Activated T-helper 2 cell treated with anti-CD3 and anti-CD28 coated beads, Interferon-gamma antibody, Interleukin-2, Interleukin-4, amounts not matched to agents 10 μg/mL and 5 μg/mL and 100 μg/mL, durations not matched to agents 14 hours and 24 hours and 36 hours (primary cell): ENCODE measurements at regions not wholly inside any gene's neighbourhood (a gene's known extent, or its start where the extent isn't known, plus 50 kb on each side); places are given as distances from the start of the nearest gene placed in this dataset.

Experiments used
- DNase-seq: peaks from one replicate; pipeline ENCODE4 v3.0.0; 2021; ENCODE audit warnings: low spot score
- H3K27ac Mint-ChIP-seq: one replicate; pipeline ENCODE4 v1.8.0; 2021; ENCODE audit warnings: mixed read lengths
- H3K27me3 Mint-ChIP-seq: one replicate; pipeline ENCODE4 v1.8.0; 2021; ENCODE audit warnings: low read depth, mixed read lengths
- H3K36me3 Mint-ChIP-seq: one replicate; pipeline ENCODE4 v1.8.0; 2021; ENCODE audit warnings: low read depth, mixed read lengths
- H3K4me1 Mint-ChIP-seq: one replicate; pipeline ENCODE4 v1.8.0; 2021; ENCODE audit warnings: low read depth, mixed read lengths
- H3K4me3 Mint-ChIP-seq: one replicate; pipeline ENCODE4 v1.8.0; 2021; ENCODE audit warnings: low read depth, mild to moderate bottlenecking, moderate library complexity, mixed read lengths
- H3K9me3 Mint-ChIP-seq: one replicate; pipeline ENCODE4 v1.8.0; 2021; ENCODE audit warnings: mixed read lengths
- intact Hi-C: fragments of 100-400 bp; cut with micrococcal nuclease; formaldehyde crosslinking; loops from one replicate; pipeline ENCODE4 v1.15.1; 2023

DNA sequence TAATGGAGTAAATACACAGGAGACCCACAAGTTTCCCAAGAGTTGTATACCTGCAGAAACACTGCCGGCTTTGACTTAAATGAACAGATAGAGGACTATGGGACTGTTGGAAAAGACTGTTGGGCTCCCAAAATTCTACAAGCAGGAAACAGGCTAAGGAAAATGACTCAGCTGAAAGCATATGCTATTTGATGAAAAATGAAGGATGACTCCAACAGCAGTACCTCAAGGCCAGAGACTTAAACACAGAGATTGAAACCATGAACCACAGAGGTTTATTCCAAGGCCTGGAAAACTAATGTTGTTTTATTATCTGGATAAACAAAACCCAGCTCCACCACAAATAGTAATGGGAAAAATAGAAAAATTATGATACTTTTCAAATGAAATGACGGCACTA, 187.7 kb downstream of the TNFSF18 start:
- Mint-ChIP-seq H3K9me3 (no peaks in the 10 kb centered on the region), H3K36me3 (no peaks in the 10 kb centered on the region), H3K4me3 (no peak overlapping the region), H3K4me1 (peaks cover 5% of the 10 kb centered on the region), H3K27me3 (peaks cover 38% of the 10 kb centered on the region), H3K27ac (no peak overlapping the region)
- intact Hi-C loops: no loop called here
- no peak for DNase-seq

DNA sequence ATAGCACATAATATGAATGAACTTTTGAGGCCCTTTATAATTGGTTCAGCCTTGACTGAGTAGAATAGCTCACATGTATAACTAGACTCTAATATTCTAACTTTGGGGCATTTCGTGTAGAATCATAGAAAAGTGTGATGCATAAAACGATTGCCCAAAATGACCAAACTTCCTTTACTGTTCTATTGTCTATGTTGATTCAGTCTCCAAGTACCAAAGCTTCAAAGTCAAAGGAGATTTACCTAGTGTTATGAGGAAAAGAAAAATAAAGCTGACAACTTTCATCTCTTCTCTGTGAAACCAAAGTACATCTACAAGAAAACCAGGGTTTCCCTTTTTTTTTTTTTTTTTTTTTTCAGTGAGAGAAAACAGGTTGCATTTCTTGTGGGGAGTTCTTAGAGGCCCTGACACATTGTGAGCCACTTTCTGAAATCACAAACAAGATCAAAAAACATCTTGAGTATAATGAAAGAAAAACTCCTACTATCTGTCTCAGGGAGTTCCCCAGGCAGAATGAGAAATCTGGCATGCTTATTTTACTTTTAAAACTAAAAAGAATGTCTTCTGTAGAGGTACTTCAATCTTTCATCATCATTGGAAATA, 183.4 kb downstream of the TNFSF18 start:
- no peak overlapping the region for H3K27ac Mint-ChIP-seq
- no peak for DNase-seq

DNA sequence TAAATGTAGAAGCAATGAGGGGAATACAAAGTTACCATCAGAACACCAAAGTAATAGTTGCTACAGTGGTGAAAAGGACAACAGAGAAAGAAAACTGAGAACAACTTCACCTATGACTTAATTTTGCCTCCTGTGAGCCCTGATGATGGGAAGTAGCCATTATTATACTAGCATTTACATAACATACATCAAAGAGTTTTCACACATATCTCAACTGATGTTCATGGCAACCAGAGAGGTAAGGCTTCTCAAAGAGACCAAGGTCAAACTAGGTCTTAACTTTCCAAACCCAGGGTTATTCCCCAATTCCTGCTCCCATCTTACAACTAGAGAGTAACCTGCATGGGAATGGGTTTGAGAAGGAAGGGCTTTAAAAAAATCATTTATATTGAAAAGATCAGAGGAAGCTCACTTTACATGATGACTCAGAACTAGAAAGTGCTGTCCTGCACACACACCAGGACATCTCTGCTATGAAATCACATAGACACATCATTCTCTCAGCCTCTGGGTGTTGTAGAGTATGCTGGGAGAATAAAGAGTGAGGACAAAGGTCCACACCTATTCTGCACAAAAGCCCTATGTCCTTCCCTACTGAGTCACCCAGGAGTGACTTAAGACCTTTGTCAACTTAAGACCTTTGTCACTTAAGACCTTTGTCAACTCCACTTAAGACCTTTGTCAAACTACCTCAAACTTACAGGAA, 179.7 kb downstream of the TNFSF18 start:
- Mint-ChIP-seq H3K4me3 (no peak overlapping the region), H3K27ac (no peak overlapping the region), H3K9me3 (no peaks in the 10 kb centered on the region), H3K4me1 (peaks cover 34% of the 10 kb centered on the region), H3K27me3 (peaks cover 41% of the 10 kb centered on the region), H3K36me3 (no peaks in the 10 kb centered on the region)
- intact Hi-C loops: loop anchor here (1.0 kb wide), 1 partner anchor 26 kb away; no protein-coding TSS in a partner anchor
- no peak for DNase-seq

More for the DNA sequence above, 183.4 kb downstream of the TNFSF18 start:
- intact Hi-C loops: loop anchor here (1.0 kb wide), 5 partner anchors 16 to 88 kb away; no protein-coding TSS in a partner anchor
- Mint-ChIP-seq H3K4me1 (peaks cover 23% of the 10 kb centered on the region), H3K27me3 (peaks cover 34% of the 10 kb centered on the region), H3K36me3 (no peaks in the 10 kb centered on the region), H3K4me3 (no peak overlapping the region), H3K9me3 (no peaks in the 10 kb centered on the region)

DNA sequence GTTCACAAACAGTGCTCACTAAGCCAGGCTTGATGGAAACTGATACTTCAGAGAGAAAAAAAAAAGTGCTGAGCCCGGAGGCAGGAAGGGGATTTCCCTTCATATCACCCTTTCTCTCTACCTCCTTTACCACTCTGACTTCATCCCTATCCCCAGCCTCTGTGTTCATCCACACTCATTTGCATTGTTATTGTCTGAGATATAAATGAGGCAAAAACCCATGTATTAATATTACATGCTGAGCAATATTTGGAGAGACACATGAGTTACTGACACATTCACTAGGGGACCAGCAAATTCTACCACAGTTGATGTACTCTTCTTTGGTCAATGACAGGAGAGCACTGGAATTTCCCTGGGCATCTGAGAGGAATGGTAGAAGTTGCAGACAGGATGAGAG, 175.8 kb downstream of the TNFSF18 start:
- H3K9me3 Mint-ChIP-seq: peaks cover 7% of the 10 kb centered on the region
- intact Hi-C loops: loop anchor here (1.0 kb wide), 1 partner anchor 20 kb away; no protein-coding TSS in a partner anchor
- DNase-seq: no peak
- H3K27me3 Mint-ChIP-seq: peaks cover 50% of the 10 kb centered on the region
- H3K36me3 Mint-ChIP-seq: no peaks in the 10 kb centered on the region
- H3K4me3 Mint-ChIP-seq: no peak overlapping the region
- H3K27ac Mint-ChIP-seq: no peak overlapping the region
- peaks cover 28% of the 10 kb centered on the region for H3K4me1 Mint-ChIP-seq

DNA sequence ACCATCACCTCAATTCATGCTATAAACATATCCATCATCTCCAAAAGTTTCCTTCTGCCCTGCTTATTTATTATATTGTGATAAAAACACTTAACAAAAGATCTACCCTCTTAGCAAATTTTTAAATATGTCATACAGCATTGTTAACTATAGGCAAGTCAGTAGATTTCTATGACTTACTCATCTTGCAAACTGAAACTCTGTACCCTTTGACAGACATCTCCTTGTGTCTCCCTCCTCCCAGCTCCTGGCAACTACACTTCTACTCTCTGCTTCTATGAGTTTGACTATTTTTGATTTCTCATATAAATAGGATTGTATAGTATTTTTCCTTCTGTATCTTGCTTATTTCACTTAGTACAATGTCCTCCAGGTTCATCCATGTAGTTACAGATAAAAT, 174.8 kb downstream of the TNFSF18 start:
- peaks cover 21% of the 10 kb centered on the region for H3K4me1 Mint-ChIP-seq
- no peak overlapping the region for H3K4me3 Mint-ChIP-seq
- H3K27me3 Mint-ChIP-seq: peaks cover 51% of the 10 kb centered on the region
- no peak for DNase-seq
- no peaks in the 10 kb centered on the region for H3K36me3 Mint-ChIP-seq
- H3K27ac Mint-ChIP-seq: no peak overlapping the region
- peaks cover 7% of the 10 kb centered on the region for H3K9me3 Mint-ChIP-seq
- intact Hi-C loops: no loop called here

DNA sequence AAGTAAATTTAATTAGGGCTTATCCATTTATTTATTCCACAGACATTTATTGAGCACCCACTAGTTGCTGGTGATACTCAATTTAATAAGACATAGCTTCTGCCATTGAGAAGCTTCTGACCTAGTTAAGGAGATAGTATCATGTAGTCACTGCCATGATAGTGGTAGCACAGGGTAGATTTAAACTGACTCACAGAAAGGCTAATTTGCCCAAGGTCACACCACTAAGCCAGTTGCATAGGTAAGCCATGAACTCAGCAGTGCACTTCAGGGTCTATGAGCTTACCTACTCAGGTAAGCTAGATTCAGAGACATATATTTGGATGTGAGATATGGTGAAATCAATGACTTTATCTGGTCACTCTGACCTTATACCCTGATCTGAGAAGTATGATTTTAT, 168.4 kb downstream of the TNFSF18 start:
- H3K4me3 Mint-ChIP-seq: no peak overlapping the region
- no peaks in the 10 kb centered on the region for H3K36me3 Mint-ChIP-seq
- H3K4me1 Mint-ChIP-seq: peaks cover 19% of the 10 kb centered on the region
- peaks cover 61% of the 10 kb centered on the region for H3K27me3 Mint-ChIP-seq
- no peak overlapping the region for H3K27ac Mint-ChIP-seq
- no peak for DNase-seq
- peaks cover 7% of the 10 kb centered on the region for H3K9me3 Mint-ChIP-seq
- intact Hi-C loops: loop anchor here (5.0 to 10.0 kb wide), 5 partner anchors 135 to 522 kb away; no protein-coding TSS in a partner anchor

DNA sequence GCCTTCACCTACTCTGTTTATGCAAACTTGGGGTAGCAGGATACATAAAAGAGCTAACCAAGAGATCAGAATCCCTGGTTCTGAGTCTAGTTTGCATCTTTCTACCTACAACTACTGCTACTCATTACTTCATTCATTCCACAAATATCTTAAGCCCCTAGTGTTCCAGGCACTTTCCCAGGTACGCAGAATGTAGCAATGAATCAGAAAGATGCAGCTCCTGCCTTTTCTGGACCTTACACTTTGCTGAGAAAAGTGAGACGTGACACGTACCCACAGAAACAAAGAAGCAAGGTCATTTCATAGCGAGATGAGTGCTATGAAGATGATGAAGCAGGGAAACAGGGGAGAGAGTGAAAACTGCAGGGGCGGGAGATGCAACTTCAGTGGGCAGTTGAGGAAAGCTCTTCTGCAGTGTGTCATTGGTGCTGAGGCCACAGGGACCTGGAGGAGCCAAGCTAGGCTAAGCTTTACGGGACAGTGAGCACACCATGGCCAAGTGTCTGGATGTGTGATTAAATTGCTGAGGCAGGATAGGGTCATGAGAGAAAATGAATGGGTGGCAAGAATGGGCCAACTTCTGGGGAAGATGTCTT, 167.9 kb downstream of the TNFSF18 start:
- no peak for DNase-seq
- intact Hi-C loops: loop anchor here (1.0 to 10.0 kb wide), 9 partner anchors 12 to 522 kb away; no protein-coding TSS in a partner anchor
- H3K4me1 Mint-ChIP-seq: peaks cover 19% of the 10 kb centered on the region

DNA sequence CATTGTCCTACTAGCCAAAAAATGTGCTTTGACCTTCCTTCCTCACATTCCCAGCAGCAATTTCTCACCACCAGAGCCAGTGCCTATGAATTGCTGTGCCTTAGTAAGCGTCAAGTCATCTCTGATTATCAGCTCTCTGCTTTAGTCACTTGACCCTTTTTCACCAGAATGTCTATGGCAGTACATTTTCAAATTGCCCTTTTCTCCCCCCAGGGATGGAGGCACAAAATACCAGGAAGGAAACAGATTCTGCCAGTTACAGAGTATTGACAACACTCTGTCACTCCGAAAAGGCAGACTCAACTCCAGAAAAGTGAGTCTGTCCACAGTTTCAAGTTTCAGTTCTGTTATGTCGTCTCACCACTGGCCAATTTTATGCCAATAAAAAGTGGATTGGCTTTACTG, 167.4 kb downstream of the TNFSF18 start:
- Mint-ChIP-seq H3K9me3 (peaks cover 7% of the 10 kb centered on the region), H3K4me3 (no peak overlapping the region), H3K27me3 (peaks cover 68% of the 10 kb centered on the region), H3K27ac (peak overlapping the region; percentile 18), H3K36me3 (no peaks in the 10 kb centered on the region), H3K4me1 (peaks cover 19% of the 10 kb centered on the region)
- no peak for DNase-seq
- intact Hi-C loops: loop anchor here (1.0 to 10.0 kb wide), 9 partner anchors 12 to 521 kb away; no protein-coding TSS in a partner anchor

More for the DNA sequence above, 167.9 kb downstream of the TNFSF18 start:
- H3K27ac Mint-ChIP-seq: no peak overlapping the region
- H3K9me3 Mint-ChIP-seq: peaks cover 7% of the 10 kb centered on the region
- H3K4me3 Mint-ChIP-seq: no peak overlapping the region
- H3K27me3 Mint-ChIP-seq: peaks cover 64% of the 10 kb centered on the region
- no peaks in the 10 kb centered on the region for H3K36me3 Mint-ChIP-seq

DNA sequence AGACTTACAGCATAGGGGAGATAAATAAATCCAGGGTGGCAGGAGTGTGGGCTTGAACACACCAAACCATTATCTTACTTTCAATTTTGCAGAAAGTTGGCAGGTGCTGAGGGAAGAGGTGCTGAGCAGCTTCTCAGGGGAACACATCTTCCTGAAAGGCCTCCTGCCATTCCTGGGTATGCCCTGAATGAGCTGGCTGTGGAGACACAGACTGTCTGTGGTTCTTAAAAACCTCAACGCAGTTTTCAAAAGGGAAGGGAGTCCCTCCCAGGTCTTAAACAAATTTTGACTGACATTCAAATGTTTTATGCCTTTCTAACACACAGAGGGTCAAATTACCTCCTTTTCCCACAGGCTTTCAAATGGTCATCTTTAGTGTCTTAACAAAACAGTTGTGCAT, 166.9 kb downstream of the TNFSF18 start:
- H3K27ac Mint-ChIP-seq: peak overlapping the region; percentile 18
- H3K27me3 Mint-ChIP-seq: peaks cover 73% of the 10 kb centered on the region
- H3K36me3 Mint-ChIP-seq: no peaks in the 10 kb centered on the region
- intact Hi-C loops: loop anchor here (1.0 to 10.0 kb wide), 9 partner anchors 11 to 521 kb away; no protein-coding TSS in a partner anchor
- peaks cover 19% of the 10 kb centered on the region for H3K4me1 Mint-ChIP-seq
- H3K9me3 Mint-ChIP-seq: peaks cover 7% of the 10 kb centered on the region
- H3K4me3 Mint-ChIP-seq: no peak overlapping the region
- DNase-seq: no peak

DNA sequence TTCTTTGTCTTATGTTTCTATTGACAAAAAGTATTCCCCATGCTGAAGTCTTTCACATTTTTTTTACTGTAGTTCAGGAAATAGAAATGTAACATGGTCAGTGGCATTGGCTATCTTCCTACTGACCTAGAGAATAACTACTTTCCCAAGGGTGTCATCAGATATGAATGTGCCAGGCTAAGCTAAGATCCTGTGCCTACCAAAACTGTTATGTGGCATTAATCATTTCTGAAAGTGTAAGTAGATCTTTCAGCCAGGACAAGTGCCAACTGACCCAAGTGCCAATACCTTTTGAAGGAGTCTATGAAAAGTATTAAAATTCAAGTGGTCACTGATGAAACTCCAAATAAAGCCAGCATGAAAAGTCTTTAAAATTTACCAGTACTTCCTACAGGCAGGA, 165.3 kb downstream of the TNFSF18 start:
- Mint-ChIP-seq H3K4me1 (peaks cover 19% of the 10 kb centered on the region), H3K27me3 (peaks cover 77% of the 10 kb centered on the region), H3K27ac (no peak overlapping the region), H3K9me3 (no peaks in the 10 kb centered on the region), H3K4me3 (no peak overlapping the region), H3K36me3 (no peaks in the 10 kb centered on the region)
- DNase-seq: no peak
- intact Hi-C loops: loop anchor here (10.0 kb wide), 2 partner anchors 241 to 519 kb away; no protein-coding TSS in a partner anchor

DNA sequence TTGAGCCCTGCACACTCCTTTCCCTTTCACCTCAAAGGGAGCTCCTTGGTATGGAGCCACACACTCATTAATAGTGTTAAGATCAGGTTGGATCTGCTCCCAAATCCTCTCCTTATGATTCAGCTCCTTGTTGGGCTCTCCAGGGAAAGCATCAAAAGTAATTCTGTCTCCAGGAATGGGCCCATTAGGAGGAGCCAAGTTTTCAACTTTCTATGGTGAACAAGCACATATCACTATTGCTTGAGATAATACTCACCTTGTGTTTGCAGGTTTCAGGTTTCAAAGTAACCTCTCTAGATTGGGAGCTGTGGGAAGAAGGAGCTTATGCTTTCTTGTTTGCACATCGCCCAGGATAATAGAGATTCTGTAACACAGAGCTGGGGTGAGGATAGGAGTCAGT, 164.8 kb downstream of the TNFSF18 start:
- intact Hi-C loops: loop anchor here (10.0 kb wide), 2 partner anchors 241 to 519 kb away; no protein-coding TSS in a partner anchor

DNA sequence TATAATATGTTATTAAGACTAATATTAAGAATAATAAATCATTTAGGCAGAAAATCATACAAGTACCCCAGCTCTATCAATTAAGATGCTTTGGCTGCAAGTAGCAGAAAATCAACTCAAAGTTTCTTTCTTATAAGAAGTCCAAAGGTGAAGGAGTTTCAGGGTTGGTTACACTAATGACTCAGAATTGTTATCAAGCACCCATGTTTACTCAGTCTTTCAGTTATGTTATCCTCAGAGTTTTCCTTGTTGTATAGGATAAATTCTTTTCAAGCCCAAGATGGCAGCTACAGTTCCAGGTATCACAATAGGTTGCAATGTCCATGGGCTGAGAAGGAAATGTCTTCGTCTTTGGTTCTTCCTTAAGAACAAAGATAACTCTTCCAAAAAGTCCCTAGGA, 163.6 kb downstream of the TNFSF18 start:
- Mint-ChIP-seq H3K27me3 (peaks cover 71% of the 10 kb centered on the region), H3K27ac (no peak overlapping the region), H3K36me3 (no peaks in the 10 kb centered on the region), H3K4me3 (no peak overlapping the region), H3K9me3 (no peaks in the 10 kb centered on the region), H3K4me1 (peaks cover 19% of the 10 kb centered on the region)
- DNase-seq: no peak
- intact Hi-C loops: loop anchor here (10.0 kb wide), 2 partner anchors 242 to 518 kb away; no protein-coding TSS in a partner anchor

More for the DNA sequence above, 164.8 kb downstream of the TNFSF18 start:
- no peaks in the 10 kb centered on the region for H3K36me3 Mint-ChIP-seq
- H3K4me3 Mint-ChIP-seq: no peak overlapping the region
- H3K27me3 Mint-ChIP-seq: peaks cover 74% of the 10 kb centered on the region
- DNase-seq: no peak
- H3K9me3 Mint-ChIP-seq: no peaks in the 10 kb centered on the region
- H3K4me1 Mint-ChIP-seq: peaks cover 19% of the 10 kb centered on the region
- H3K27ac Mint-ChIP-seq: no peak overlapping the region
